ENCODE measurements at regions not wholly inside any gene's neighbourhood (a gene's known extent, or its start where the extent isn't known, plus 50 kb on each side); places are given as distances from the start of the nearest gene placed in this dataset.

DNA sequence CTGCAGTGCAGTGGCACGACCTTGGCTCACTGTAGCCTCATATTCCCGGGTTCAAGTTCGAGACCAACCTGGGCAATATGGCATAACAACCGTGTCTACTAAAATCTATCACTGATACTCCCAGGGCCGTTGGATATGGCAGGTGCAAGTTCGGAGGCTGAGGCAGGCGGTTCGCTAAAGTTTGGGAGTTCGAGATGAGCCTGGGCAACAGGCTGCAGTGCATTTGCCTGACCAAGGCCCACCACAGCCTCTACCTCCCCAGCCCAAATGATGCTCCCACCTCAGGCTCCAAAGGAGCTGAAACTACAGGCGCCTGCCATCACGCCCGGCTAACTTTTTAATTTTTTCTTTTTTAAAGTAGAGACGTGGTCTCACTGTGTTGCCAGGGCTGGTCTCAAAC, 177.1 kb upstream of the ALG10B start:
- DNase-seq, result no peak

- no peak for DNase-seq
Observed at GRCh38 chr12:38141239-38141638, 175.3 kb upstream of the ALG10B start.

DNA sequence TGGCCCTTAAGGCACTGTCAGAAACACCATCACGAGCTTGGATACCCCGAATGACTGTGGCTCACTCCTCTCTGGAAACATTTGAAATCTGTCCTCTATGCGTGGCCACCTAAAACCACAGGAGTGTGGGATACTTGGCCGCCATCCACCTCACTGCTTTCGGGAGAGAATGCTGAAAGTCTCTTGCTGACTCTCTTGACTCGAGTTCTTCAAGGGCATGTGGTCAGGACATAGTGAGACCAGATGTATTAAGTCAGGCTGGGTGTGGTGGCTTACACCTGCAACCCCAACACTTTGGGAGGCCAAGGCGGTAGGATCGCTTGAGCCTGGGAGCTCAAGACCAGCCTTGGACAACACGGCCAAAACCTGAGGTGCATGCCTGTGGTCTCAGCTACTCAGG, 174.7 kb upstream of the ALG10B start:
- no peak for DNase-seq

DNA sequence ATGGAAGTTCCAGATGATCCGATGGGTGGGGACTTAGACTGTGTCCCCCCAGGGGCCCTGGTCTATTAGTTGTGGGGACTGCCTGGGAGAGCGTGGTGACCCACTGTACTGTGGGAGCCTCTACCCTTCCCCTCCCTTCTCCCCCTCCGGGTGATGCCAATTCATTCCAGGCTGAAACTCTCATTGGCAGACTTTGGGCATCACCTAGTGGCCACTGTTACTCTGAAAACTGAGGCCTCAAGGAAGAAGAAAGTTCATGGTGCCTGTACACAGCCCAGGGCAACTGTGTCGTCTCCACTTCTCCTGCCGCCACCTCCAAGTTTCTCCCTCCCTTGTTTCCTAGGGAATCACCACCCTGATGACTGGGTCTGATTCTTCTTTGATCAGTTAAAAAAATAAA, 173.6 kb upstream of the ALG10B start:
- DNase-seq, result no peak

GRCh38 chr12:38144049-38144448, 172.5 kb upstream of the ALG10B start:
- no peak for DNase-seq

GRCh38 chr12:38144601-38145436, 171.8 kb upstream of the ALG10B start:
- DNase-seq, result no peak

DNA sequence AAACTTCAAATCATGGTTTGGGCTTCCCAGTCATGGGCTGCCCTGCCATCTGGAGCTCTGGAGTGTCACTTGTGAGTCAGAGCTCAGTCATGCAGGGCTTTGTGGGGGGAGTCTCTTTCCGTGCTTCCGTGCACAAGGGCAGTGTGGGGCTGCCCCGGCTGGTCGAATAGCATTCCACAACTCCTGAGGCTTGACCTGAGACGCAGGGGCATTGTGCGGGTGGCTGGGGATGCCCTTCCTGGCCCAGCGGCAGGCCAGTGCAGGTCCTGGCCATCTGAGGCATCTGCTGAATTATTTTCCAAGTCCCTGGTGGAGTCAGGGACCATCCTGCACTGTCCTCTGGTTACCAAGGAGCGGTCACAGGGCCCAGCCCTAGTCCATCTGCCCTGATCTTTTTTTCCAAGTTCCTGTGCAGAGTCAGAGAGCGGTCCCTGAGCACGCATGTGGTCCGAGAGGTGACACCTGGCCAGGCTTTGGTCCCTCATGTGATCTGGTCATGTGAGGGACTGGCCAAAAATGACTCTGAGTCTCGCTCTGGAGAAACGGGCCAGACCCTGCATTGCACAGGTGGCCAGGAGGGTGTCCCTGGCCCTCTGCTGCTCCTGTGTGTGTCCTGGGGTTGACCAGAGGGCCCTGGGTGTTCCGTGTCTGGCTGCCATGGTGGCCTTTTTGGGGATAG, 167.0 kb upstream of the ALG10B start:
- no peak for DNase-seq

DNA sequence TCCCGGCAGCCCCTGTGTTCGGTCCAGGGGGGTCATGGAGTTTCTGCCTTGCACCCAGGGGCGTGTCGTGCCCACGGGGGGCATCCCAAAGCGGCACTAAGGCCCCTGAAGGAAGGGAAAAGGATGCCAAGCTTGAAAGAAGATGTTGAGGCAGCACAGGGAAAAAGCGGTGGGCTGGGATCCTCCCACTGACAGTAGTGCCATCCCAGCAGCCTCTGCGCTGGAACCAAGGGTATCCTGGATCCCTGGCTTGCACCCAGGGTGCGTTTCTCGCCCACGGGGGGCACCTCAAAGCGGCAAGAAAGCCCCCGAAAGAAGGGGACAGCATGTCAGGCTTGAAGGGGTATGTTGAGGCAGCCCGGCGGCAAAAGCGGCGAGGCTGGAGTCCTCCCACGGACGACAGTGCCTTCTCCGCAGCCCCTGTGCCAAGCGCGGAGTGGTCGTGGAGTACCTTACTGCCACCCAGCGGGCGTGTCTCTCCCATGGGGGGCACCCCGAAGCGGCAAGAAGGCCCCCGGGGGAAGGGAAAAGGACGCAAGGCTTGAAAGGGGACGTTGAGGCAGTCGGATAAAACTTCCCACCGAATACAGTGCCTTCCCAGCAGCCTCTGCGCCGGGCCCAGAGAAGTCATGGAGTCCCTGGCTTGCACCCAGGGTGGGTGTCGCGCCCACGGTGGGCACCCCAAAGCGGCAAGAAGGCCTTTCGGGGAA, 164.4 kb upstream of the ALG10B start:
- DNase-seq, result no peak

- DNase-seq, result no peak
Observed at GRCh38 chr12:38152816-38153736, 163.5 kb upstream of the ALG10B start.

DNA sequence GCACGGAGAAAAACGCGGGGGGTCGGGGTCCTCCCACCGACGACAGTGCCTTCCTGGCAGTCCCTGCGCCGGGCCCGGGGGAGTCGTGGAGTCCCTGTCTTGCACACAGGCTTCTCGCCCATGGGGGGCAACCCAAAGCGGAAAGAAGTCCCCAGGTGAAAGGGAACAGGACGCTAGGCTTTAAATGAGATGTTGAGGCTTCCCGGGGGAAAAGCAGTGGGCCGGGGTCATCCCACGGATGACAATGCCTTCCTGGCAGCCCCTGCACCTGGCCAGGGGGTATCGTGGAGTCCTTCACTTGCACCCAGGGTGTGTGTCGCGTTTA, 162.9 kb upstream of the ALG10B start:
- DNase-seq, result no peak

- no peak for DNase-seq
Observed at GRCh38 chr12:38154096-38155019, 162.2 kb upstream of the ALG10B start.

DNA sequence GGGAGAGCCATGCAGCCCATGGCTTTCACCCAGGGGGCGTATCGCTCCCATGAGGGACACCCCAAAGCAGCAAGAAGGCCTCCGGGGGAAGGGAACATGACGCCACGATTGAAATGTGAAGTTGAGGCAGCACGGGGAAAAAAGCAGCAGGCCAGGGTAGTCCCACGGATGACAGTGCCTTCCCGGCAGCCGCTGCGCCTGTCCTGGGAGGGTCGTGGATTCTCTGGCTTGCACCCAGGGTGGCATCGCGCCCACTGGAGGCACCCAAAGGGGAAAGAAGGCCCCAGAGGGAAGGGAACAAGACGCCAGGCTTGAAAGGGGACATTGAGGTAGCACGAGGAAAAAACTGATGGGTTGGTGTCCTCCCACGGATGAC, 161.6 kb upstream of the ALG10B start:
- DNase-seq, result no peak

DNA sequence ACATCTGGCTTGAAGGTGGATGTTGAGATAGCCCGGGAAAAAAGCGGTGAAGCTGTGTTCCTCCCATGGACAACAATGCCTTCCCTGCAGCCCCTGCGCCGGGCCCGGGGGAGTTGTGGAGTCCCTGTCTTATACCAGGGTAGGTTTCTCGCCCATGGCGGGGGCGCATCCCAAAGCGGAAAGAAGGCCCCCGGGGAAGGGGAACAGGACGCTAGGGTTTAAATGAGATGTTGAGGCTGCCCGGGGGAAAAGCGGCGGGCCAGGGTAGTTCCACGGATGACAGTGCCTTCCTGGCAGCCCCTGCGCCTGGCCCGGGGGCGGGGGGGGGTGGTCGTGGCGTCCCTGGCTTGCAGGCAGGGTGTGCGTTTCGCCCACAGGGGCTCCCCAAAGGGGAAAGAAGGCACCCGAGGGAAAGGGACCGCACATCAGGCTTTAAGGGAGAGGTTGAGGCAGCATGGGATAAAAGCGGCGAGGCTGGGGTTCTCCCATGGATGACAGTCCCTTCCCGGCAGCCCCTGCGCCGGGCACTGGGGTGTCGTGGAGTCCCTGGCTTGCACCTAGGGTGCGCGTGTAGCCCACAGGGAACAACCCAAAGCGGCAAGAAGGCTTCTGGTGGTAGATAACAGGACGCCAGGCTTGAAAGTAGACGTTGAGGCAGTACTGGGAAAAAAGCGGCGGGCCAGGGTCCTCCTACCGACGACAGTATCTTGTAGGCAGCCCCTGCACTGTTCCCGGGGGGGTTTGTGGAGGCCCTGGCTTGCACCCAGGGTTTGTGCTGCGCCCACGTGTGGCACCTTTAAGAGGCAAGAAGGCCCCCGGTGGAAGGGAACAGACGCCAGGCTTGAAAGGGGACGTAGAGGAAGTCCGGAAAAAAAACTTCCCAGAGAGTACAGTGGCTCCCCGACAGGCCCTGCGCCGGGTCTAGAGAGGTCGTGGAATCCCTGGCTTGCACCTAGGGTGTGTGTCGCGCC, 160.8 kb upstream of the ALG10B start:
- DNase-seq, result no peak

DNA sequence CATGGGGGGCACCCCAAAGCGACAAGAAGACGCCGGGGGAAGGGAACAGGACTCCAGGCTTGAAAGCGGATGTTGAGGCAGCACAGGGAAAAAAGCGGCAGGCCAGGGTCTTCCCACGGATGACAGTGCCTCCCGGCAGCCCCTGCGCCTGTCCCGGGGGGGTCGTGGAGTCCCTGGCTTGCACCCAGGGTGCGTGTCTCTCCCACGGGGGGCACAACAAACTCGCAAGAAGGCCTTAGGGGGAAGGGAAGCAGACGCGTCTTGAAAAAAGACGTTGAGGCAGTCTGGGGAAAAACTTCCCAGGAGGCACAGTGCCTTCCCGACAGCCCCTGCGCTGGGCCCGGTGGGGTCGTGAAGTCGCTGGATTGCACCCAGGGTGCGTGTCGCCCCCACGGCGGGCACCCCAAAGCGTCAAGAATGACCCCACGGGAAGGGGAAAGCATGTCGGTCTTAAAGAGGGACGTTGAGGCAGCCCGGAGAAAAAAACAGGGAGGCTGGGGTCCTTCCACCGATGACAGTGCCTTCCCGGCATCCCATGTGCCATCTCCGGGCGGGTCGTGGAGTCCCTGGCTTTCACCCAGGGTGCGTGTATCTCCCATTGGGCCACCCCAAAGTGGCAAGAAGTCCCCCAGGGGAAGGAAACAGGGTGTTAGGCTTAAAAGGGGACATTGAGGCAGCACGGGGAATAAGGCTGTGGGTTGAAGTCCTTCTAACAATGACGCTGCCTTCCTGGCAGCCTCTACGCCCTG, 159.9 kb upstream of the ALG10B start:
- no peak for DNase-seq

DNA sequence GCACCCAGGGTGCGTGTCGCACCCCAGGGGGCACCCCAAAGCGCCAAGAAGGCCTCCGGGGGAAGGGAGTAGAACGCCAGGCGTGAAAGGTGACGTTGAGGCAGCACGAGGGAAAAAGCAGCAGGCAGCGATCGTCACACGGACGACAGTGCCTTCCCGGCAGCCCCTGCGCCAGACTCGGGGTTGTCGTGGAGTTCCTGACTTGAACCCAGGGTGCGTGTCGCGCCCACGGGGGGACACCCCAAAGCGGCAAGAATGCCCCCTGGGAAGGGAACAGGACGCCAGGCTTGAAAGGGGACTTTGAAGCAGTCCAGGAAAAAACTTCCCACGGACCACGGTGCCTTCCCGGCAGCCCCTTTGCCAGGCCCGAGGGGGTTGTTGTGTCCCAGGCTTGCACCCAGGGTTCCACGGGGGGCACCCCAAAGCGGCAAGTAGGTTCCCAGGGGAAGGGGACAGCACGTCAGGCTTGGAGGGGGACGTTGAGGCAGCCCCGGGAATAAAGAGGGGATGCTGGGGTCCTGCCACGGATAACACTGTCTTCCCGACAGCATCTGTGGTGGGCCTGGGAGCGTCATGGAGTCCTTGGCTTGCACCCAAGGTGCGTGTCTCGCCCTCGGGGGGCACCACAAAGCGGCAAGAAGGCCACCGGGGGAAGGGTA, 159.2 kb upstream of the ALG10B start:
- no peak for DNase-seq

- no peak for DNase-seq
Observed at GRCh38 chr12:38157933-38158401, 158.6 kb upstream of the ALG10B start.

- DNase-seq, result no peak
Observed at GRCh38 chr12:38158428-38159091, 158.0 kb upstream of the ALG10B start.

GRCh38 chr12:38159092-38159551, 157.5 kb upstream of the ALG10B start:
- no peak for DNase-seq
